HepG2 (cell line): ENCODE measurements at regions not wholly inside any gene's neighbourhood (a gene's known extent, or its start where the extent isn't known, plus 50 kb on each side); places are given as distances from the start of the nearest gene placed in this dataset.

Experiments used
- ATAC-seq: fragments of 200-7000 bp; cut with Tn5 transposase; 3 replicates; pipeline ENCODE4 v1.9.1; 2020; ENCODE audit warnings: mild to moderate bottlenecking, moderate library complexity
- BruUV-seq: library from RNA; stranded (reverse); fragments of 400-500 nt; replicated peaks from 2 replicates; lab custom pipeline; 2021; lab: Mats Ljungman, UMichigan
- CTCF ChIA-PET: fragments of 300-600 bp; formaldehyde crosslinking; extraction: SDS; loops from one replicate; lab custom pipeline; 2021; ENCODE audit warnings: low total read pairs, inconsistent platforms, low intra/inter-chr PET ratio; lab: Yijun Ruan, JAX
- POLR2A ChIA-PET: fragments of 350-600 bp; sonication (Branson Sonifier 250); formaldehyde crosslinking; loops from one replicate; lab custom pipeline; 2020; ENCODE audit warnings: antibody characterized with exemption, inconsistent platforms; lab: Yijun Ruan, JAX
- DNase-seq: peaks from one replicate; pipeline ENCODE4 v3.0.0-alpha.2; 2015; ENCODE audit warnings: low spot score
- FAIRE-seq: peaks from 3 replicates; lab custom pipeline; 2011; peaks lifted over from hg19 to GRCh38; lab: Jason Lieb, UNC
- H2AFZ ChIP-seq: one replicate; pipeline ENCODE4 v1.6.1; 2011; ENCODE audit warnings: low read length, inconsistent platforms
- H3K27ac ChIP-seq: fragments of 300-600 bp; 3 replicates; pipeline ENCODE4 v1.8.0; 2011; ENCODE audit warnings: mixed run types, mild to moderate bottlenecking, mixed read lengths, low read length, inconsistent platforms; ENCODE audit not compliant: insufficient read depth; ENCODE audit errors: extremely low read length
- H3K27me3 ChIP-seq, 2 experiments: fragments of 200-600 bp in 1 of 2; 2 replicates in 1 of 2; 3 replicates in 1 of 2; pipeline versions ENCODE4 v1.6.0 to v1.8.0; 2011; ENCODE audit warnings: low read length in 2 of 2, mild to moderate bottlenecking in 2 of 2, moderate library complexity in 2 of 2, inconsistent platforms in 1 of 2; ENCODE audit not compliant: insufficient read depth in 2 of 2, control insufficient read depth in 1 of 2
- H3K36me3 ChIP-seq, 2 experiments: fragments of 200-600 bp in 1 of 2; replicated peaks in 1 of 2; 2 replicates in 1 of 2; 3 replicates in 1 of 2; pipeline versions ENCODE4 v1.5.1 to v1.8.0; 2011; ENCODE audit warnings: low read length in 2 of 2, inconsistent platforms in 1 of 2; ENCODE audit not compliant: insufficient read depth in 2 of 2, control insufficient read depth in 1 of 2
- H3K4me1 ChIP-seq: 2 replicates; pipeline ENCODE4 v1.5.1; 2012; ENCODE audit warnings: low read length, inconsistent platforms; ENCODE audit not compliant: insufficient read depth
- H3K4me2 ChIP-seq: 2 replicates; pipeline ENCODE4 v1.6.0; 2011; ENCODE audit warnings: low read depth, low read length, inconsistent platforms
- H3K4me3 ChIP-seq, 3 experiments: fragments of 200-600 bp in 1 of 3; sonication (generic), shearing (Covaris generic) in 1 of 3; replicated peaks in 1 of 3; 2 replicates each; pipeline ENCODE4 v1.5.1; 2011 to 2016; ENCODE audit warnings: low read length in 3 of 3, inconsistent platforms in 2 of 3, low read depth in 2 of 3, mild to moderate bottlenecking in 2 of 3, control low read depth in 1 of 3, mixed read lengths in 1 of 3; ENCODE audit not compliant: insufficient read depth in 1 of 3
- H3K79me2 ChIP-seq: one replicate; pipeline ENCODE4 v1.6.1; 2011; ENCODE audit warnings: low read length, inconsistent platforms; ENCODE audit not compliant: insufficient read depth
- H3K9ac ChIP-seq: 2 replicates; pipeline ENCODE4 v1.6.0; 2011; ENCODE audit warnings: mild to moderate bottlenecking, low read depth, low read length, inconsistent platforms; ENCODE audit not compliant: insufficient read depth
- H3K9me3 ChIP-seq: 2 replicates; pipeline ENCODE4 v1.5.1; 2012; ENCODE audit warnings: mild to moderate bottlenecking, low read length
- H4K20me1 ChIP-seq: 2 replicates; pipeline ENCODE4 v1.6.0; 2011; ENCODE audit warnings: inconsistent platforms, mild to moderate bottlenecking, low read length, moderate library complexity; ENCODE audit not compliant: insufficient read depth
- KLF6 ChIP-seq: IDR thresholded peaks from 2 replicates; pipeline ENCODE4 v1.8.0; 2016; ENCODE audit warnings: missing biosample characterization, missing genetic modification reagents
- MBD4 ChIP-seq: IDR thresholded peaks from 2 replicates; pipeline ENCODE4 v1.6.1; 2012; ENCODE audit warnings: low read length, inconsistent platforms, borderline replicate concordance
- PRMT3 ChIP-seq: sonication (generic); formaldehyde crosslinking; IDR thresholded peaks from 2 replicates; pipeline ENCODE4 v1.8.1; 2022; ENCODE audit warnings: low read depth, mild to moderate bottlenecking, moderate library complexity, missing genetic modification reagents, borderline replicate concordance
- SMAD9 ChIP-seq: sonication (generic); formaldehyde crosslinking; IDR thresholded peaks from 2 replicates; pipeline ENCODE4 v1.5.1; 2020; ENCODE audit warnings: mild to moderate bottlenecking, missing genetic modification reagents
- SRSF4 ChIP-seq: fragments of 200-400 bp; formaldehyde crosslinking; IDR thresholded peaks from one replicate; pipeline ENCODE4 v1.6.1; 2018; ENCODE audit warnings: mild to moderate bottlenecking, low read depth, low read length, moderate library complexity; ENCODE audit not compliant: poor library complexity, severe bottlenecking
- in situ Hi-C: cut with HindIII; loops from 2 replicates; pipeline ENCODE4 v1.10.0; 2017; ENCODE audit warnings: low pct_unique_long_range_greater_than_20kb; ENCODE audit not compliant: extremely low pct_ligation_motif_present
- intact Hi-C: fragments of 100-400 bp; cut with micrococcal nuclease; formaldehyde crosslinking; loops from one replicate; pipeline ENCODE4 v1.10.0; 2022; ENCODE audit not compliant: unreplicated experiment
- TF ChIP-seq, protein P1 (sequence below): sonication (generic); formaldehyde crosslinking; IDR thresholded peaks from 2 replicates; pipeline ENCODE4 v1.4.0; 2020; ENCODE audit warnings: missing genetic modification reagents, borderline replicate concordance
- TF ChIP-seq, protein P2 (sequence below): sonication (generic); formaldehyde crosslinking; conservative IDR thresholded peaks from 2 replicates; pipeline ENCODE4 v1.4.0; 2020; ENCODE audit warnings: missing genetic modification reagents

DNA sequence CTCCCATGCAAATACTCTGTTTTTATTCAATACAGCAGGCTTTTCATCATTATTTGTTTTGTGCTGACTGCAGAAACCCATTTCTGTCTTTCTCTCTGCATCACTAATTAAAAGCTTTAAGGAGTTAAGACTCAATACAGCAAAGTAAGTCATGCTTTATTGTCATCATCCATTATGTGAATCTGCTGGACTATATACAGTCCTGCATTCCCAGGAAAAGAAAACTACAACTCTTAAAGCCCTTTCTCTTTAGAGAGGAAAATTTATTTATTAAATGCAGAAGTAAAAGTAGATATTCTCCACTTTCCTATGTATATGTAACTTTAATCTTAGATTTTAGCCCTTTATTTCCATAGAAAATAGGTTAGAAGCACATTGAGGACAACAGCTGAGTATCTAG lies 706.6 kb upstream of the RGMB start:
- ChIA-PET CTCF (no interaction called here), POLR2A (no interaction called here)
- Histone ChIP-seq H2AFZ (no peak overlapping the region), H4K20me1 (no peaks in the 10 kb centered on the region), H3K79me2 (no peaks in the 10 kb centered on the region), H3K9me3 (no peaks in the 10 kb centered on the region), H3K27me3 (no peaks in the 10 kb centered on the region), H3K4me2 (no peak overlapping the region), H3K36me3 (no peaks in the 10 kb centered on the region), H3K4me1 (no peaks in the 10 kb centered on the region), H3K4me3 (no peak overlapping the region), H3K27ac (no peak overlapping the region), H3K9ac (no peak overlapping the region)
- intact Hi-C loops = no loop called here
- no peak for DNase-seq
- no TSS peak for BruUV-seq
- no peak for TF ChIP-seq SRSF4
- TF ChIP-seq, protein P1, sequence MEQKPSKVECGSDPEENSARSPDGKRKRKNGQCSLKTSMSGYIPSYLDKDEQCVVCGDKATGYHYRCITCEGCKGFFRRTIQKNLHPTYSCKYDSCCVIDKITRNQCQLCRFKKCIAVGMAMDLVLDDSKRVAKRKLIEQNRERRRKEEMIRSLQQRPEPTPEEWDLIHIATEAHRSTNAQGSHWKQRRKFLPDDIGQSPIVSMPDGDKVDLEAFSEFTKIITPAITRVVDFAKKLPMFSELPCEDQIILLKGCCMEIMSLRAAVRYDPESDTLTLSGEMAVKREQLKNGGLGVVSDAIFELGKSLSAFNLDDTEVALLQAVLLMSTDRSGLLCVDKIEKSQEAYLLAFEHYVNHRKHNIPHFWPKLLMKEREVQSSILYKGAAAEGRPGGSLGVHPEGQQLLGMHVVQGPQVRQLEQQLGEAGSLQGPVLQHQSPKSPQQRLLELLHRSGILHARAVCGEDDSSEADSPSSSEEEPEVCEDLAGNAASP (CRISPR knock-in tag) = no peak
- TF ChIP-seq MBD4 = no peak
- TF ChIP-seq KLF6 (CRISPR knock-in tag) = no peak
- TF ChIP-seq, protein P2, sequence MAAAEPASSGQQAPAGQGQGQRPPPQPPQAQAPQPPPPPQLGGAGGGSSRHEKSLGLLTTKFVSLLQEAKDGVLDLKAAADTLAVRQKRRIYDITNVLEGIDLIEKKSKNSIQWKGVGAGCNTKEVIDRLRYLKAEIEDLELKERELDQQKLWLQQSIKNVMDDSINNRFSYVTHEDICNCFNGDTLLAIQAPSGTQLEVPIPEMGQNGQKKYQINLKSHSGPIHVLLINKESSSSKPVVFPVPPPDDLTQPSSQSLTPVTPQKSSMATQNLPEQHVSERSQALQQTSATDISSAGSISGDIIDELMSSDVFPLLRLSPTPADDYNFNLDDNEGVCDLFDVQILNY (CRISPR knock-in tag) = no peak
- no peak for TF ChIP-seq PRMT3 (CRISPR knock-in tag)
- TF ChIP-seq SMAD9 (CRISPR knock-in tag) = no peak
- FAIRE-seq = no peak
- in situ Hi-C loops = no loop called here
- ATAC-seq = no peak
